ENCODE measurements at regions not wholly inside any gene's neighbourhood (a gene's known extent, or its start where the extent isn't known, plus 50 kb on each side); places are given as distances from the start of the nearest gene placed in this dataset.

DNA sequence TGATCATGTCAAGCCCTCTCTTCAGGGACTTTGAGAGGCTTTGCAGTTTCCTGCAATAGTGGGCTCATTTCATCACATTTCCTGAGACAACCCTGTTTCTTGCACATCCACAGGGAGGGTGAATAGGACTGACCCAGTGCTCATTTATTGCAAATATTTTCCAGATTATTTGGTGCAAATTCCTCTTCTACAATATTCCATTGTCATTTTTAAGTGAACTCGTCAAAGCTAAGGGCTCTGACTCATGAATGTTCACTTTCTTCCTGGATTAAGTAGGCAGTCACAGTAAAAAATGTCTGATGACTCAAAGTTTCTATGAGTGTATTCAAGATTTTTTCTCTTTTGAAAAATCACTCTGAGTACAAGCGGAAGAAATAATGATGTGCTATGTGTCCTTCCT, 225.5 kb upstream of the GALNT5 start:
- Histone ChIP-seq H2BK5ac (ENCODE audit: low read depth, low read length, poor library complexity, severe bottlenecking) (peak overlapping the region; percentile 94), H3K27ac (ENCODE audit: insufficient read depth, low read length) (0 out of 2 replicates have a peak overlapping the region, but pooled peaks have one; percentile 26), H3K23ac (ENCODE audit: low read depth, low read length) (peak overlapping the region; percentile 15; the same call in 1 of the 2 replicates), H3K9me3 (ENCODE audit: control insufficient read depth, insufficient read depth, low read length) (no peaks in the 10 kb centered on the region), H3K4me2 (ENCODE audit: low read depth, low read length) (peak overlapping the region; percentile 38; the same call in 1 of the 2 replicates), H4K5ac (ENCODE audit: low read depth, low read length) (no peak overlapping the region), H3K36me3 (ENCODE audit: control insufficient read depth, insufficient read depth, low read length) (no peaks in the 10 kb centered on the region), H2AK5ac (ENCODE audit: low read depth, low read length) (no peak overlapping the region; the same call in 1 of the 2 replicates), H3K4me3 (ENCODE audit: insufficient read depth, low read depth, low read length) (no peak overlapping the region), H4K20me1 (ENCODE audit: insufficient read depth, low read length) (no peaks in the 10 kb centered on the region), H3K27me3 (ENCODE audit: control insufficient read depth, insufficient read depth, low read length) (no peaks in the 10 kb centered on the region), H4K91ac (ENCODE audit: insufficient read depth, low read depth, low read length) (0 out of 2 replicates have a peak overlapping the region, but pooled peaks have one; percentile 4), H3K4ac (ENCODE audit: low read depth, low read length) (peak overlapping the region; percentile 63; the same call in 1 of the 2 replicates), H3K9me1 (ENCODE audit: insufficient read depth, low read length) (no peaks in the 10 kb centered on the region), H2BK15ac (ENCODE audit: low read depth, low read length) (no peak overlapping the region), H3K18ac (ENCODE audit: low read depth, low read length) (peak overlapping the region; percentile 5; the same call in 1 of the 2 replicates), H4K8ac (ENCODE audit: low read depth in 2 of 2, low read length in 2 of 2) (0 out of 4 replicates have a peak overlapping the region, but pooled peaks of 1 of the 2 experiments have one; percentile 66), H2AK9ac (replicated peaks; ENCODE audit: low read depth, low read length, poor library complexity) (no peak overlapping the region), H3K14ac (replicated peaks; ENCODE audit: low read depth, low read length) (peak overlapping the region; percentile 46; the same call in 1 of the 2 replicates), H3K9ac (ENCODE audit: low read depth, low read length) (no peak overlapping the region), H3K56ac (ENCODE audit: extremely low read depth, insufficient read depth, low read length) (no peak overlapping the region), H2BK20ac (ENCODE audit: low read depth, low read length) (peak overlapping the region; percentile 80), H2AFZ (replicated peaks; ENCODE audit: low read length, poor library complexity) (no peak overlapping the region), H3K79me1 (ENCODE audit: low read depth in 1 of 2, low read length in 2 of 2) (no peaks in the 10 kb centered on the region), H3K4me1 (ENCODE audit: control insufficient read depth, insufficient read depth, low read length) (peaks cover 4% of the 10 kb centered on the region; the same call in 1 of the 2 replicates), H2BK120ac (ENCODE audit: low read depth, low read length) (peak overlapping the region; percentile 91)
- WGBS, 2 experiments (ENCODE audit: extremely low coverage in 2 of 2, insufficient read length in 1 of 2) = no CpG with 5 or more reads among the region's 2 CpGs
- no TSS peak for BruUV-seq (replicated peaks)
- peak; percentile 83 for ATAC-seq (ENCODE audit: low read depth)
- peak; percentile 94 for DNase-seq
- intact Hi-C loops (cut with micrococcal nuclease) = loop anchor here (5.0 kb wide), 1 partner anchor 140 kb away; no protein-coding TSS in a partner anchor
- dilution Hi-C loops (cut with HindIII; ENCODE audit: low sequenced_read_pairs, unreplicated experiment) = no loop called here
- ChIA-PET POLR2A (ENCODE audit: unreplicated experiment) (no interaction called here), CTCF (no interaction called here)
- in situ Hi-C loops (cut with MboI; ENCODE audit: low sequenced_read_pairs) = no loop called here
- TF ChIP-seq SMC3 (IDR thresholded peaks at IDR 0.05; ENCODE audit: low read depth, low read length) (no peak), FOS (IDR thresholded peaks at IDR 0.05; ENCODE audit: low read depth, low read length) (peak; percentile 91), BHLHE40 (IDR thresholded peaks at IDR 0.05; ENCODE audit: low read depth, low read length) (peak; percentile 41; the same call in 1 of the 2 replicates), RAD21 (IDR thresholded peaks at IDR 0.05; ENCODE audit: low read length) (no peak), RCOR1 (IDR thresholded peaks at IDR 0.05; ENCODE audit: insufficient replicate concordance, low read length) (no peak), MAFK (IDR thresholded peaks at IDR 0.05; ENCODE audit: low read depth, low read length) (no peak), CEBPB (IDR thresholded peaks at IDR 0.05; ENCODE audit: low read depth, low read length) (peak; percentile 82)

Data from IMR-90 (cell line).